ENCODE measurements at regions not wholly inside any gene's neighbourhood (a gene's known extent, or its start where the extent isn't known, plus 50 kb on each side); places are given as distances from the start of the nearest gene placed in this dataset.
A peak's percentile ranks its signal among the peaks of the same experiment; 100 is the strongest.

DNA sequence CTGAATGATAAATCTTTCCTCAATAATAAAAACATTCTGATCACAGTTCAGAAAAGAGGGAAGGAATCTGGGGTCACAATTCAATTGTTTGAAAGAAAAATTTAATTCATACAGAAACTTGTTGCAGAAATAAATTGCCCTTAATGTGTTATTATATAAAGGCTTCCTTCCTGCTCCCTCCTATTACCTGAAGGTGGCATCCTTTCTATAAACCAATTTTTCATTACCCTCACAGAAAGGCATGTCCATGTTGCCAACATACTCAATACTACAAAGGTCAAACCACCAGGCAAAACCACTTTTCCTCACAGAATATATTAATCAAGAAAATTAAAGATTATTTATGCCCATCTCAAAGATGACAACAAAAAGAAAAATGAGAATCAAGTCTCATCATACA, 194.3 kb upstream of the CT83 start:
- ATAC-seq (replicated peaks in 6 of 8): no peak
- H3K4me3 ChIP-seq: no peak overlapping the region

DNA sequence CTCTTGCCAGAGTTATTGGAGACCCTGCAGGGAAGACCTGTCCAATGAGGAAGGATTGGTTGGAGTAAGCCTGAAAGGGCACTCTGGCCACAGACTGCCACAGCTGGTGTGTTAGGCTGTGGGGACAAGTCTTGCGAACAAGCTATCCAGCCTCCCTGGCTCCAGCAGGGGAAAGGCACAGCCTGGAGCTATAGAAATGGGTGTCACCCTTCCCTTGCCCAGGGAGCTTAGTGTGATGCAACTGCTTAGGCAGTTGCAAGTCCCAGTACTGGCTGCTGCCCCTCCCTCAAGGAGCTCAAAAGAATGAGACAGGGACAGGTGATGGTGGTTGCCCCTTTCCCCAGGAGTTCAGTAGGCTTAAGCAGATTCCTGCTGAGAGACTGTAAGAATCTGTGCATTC, 165.7 kb upstream of the CT83 start:
- in situ Hi-C loops (cut with MboI; ENCODE audit: low pct_unique_long_range_greater_than_20kb in 2 of 9, low sequenced_read_pairs in 9 of 9, unreplicated experiment in 9 of 9): no loop called here
- no peak overlapping the region for H3K27ac ChIP-seq
- no peaks in the 10 kb centered on the region for H3K4me1 ChIP-seq (replicated peaks in 1 of 2)
- 83% methylated on average over 1 of the region's 1 CpG; no CpG with 5 or more reads in 9 of the 10 experiments for WGBS, 10 experiments
- no peak overlapping the region for H3K4me3 ChIP-seq
- ATAC-seq (replicated peaks in 6 of 8): peak in 1 of 8 experiments; percentile 73

More for the DNA sequence above, 194.3 kb upstream of the CT83 start:
- Histone ChIP-seq H3K27ac (no peak overlapping the region), H3K4me1 (replicated peaks in 1 of 2) (no peaks in the 10 kb centered on the region)
- in situ Hi-C loops (cut with MboI; ENCODE audit: low pct_unique_long_range_greater_than_20kb in 2 of 9, low sequenced_read_pairs in 9 of 9, unreplicated experiment in 9 of 9): no loop called here

DNA sequence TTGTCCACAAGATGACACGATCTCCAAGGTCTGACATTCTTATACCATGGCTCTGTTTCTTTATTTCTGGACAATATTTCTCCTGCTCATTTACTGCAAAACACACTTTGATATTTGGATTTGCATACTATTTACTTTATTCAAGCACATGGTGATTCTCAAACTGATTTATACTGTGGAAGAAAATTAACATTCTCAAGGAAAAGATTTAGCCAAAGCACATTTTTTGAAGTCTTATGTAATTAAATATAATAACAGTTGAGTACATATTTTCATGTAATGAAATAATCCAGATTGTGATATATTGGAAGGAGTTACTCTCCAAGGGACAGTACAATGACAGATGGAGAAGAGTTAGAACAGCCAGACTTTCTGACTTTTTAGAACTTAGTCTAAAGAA, 155.8 kb upstream of the CT83 start:
- in situ Hi-C loops (cut with MboI; ENCODE audit: low pct_unique_long_range_greater_than_20kb in 2 of 9, low sequenced_read_pairs in 9 of 9, unreplicated experiment in 9 of 9): no loop called here
- no peak for ATAC-seq (replicated peaks in 6 of 8)
- Histone ChIP-seq H3K4me1 (replicated peaks in 1 of 2) (no peaks in the 10 kb centered on the region), H3K4me3 (no peak overlapping the region), H3K27ac (no peak overlapping the region)
- 0 to 100% methylated on average over 1 of the region's 1 CpG; no CpG with 5 or more reads in 8 of the 10 experiments for WGBS, 10 experiments

DNA sequence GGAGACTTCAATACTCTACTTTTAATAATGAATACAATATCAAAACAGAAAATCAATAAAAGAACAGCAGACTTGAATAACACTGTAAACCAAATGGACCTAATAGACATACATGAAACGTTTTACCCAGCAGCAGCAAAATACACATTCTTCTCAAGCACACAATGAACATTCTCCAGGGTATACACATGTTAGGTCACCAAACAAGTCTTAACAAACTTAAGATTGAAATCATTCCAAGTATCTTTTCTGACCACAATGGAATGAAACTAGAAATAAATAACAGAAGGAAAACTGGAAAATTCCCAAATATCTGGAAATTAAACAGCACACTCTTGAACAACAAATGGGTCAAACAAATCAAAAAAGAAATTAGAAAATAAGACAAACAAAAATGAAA, 145.0 kb upstream of the CT83 start:
- no peaks in the 10 kb centered on the region for H3K4me1 ChIP-seq (replicated peaks in 1 of 2)
- no peak overlapping the region for H3K27ac ChIP-seq
- in situ Hi-C loops (cut with MboI; ENCODE audit: low pct_unique_long_range_greater_than_20kb in 2 of 9, low sequenced_read_pairs in 9 of 9, unreplicated experiment in 9 of 9): no loop called here
- WGBS, 10 experiments: 0 to 67% (median 33%) methylated on average over 1 of the region's 1 CpG; no CpG with 5 or more reads in 7 of the 10 experiments
- H3K4me3 ChIP-seq: no peak overlapping the region
- ATAC-seq (replicated peaks in 6 of 8): no peak

DNA sequence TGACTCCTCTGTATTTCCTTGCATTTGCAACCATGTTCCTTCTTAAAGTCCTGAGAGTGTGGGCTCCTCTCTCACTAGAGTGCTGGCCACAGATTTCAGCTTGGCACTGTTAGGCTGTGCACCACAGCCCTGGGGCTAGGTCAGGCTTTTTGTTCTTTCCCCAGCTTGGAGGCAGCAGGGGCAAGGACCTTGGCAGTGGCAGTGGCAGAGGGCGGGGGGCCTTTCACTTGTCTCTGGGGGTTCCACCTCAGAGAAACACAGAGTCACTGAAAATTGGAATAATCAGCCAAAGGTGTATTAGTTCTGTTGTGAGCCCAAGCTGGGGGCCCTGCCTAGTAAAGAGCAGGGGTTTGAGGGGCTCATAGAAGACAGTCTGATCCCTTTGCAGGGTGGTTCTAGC, 142.8 kb upstream of the CT83 start:
- Histone ChIP-seq H3K4me3 (no peak overlapping the region), H3K4me1 (replicated peaks in 1 of 2) (no peaks in the 10 kb centered on the region), H3K27ac (no peak overlapping the region)
- ATAC-seq (replicated peaks in 6 of 8): no peak
- in situ Hi-C loops (cut with MboI; ENCODE audit: low pct_unique_long_range_greater_than_20kb in 2 of 9, low sequenced_read_pairs in 9 of 9, unreplicated experiment in 9 of 9): no loop called here
- WGBS, 10 experiments: 0% methylated on average over 1 of the region's 1 CpG; no CpG with 5 or more reads in 9 of the 10 experiments

DNA sequence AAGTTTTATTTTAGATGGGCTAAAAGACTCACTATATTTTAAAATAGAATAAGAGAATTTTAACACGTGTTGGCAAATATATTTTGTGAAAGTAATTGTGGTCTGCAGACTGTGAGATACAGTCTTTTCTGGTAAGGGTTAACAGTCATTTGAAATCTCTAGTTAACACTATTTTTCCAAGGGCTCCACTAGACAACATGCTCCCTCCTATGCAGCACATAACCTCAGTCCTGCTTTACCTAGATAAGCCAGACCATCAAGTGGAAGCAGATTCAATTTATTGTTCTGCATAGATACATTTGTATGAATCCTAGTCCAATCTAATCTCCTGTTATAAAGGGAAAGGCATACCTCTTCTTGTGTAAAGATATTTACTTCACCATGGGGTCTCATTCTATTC, 133.2 kb upstream of the CT83 start:
- 0 to 80% (median 42%) methylated on average over 1 of the region's 1 CpG; no CpG with 5 or more reads in 7 of the 10 experiments for WGBS, 10 experiments
- no peak overlapping the region for H3K4me3 ChIP-seq
- in situ Hi-C loops (cut with MboI; ENCODE audit: low pct_unique_long_range_greater_than_20kb in 2 of 9, low sequenced_read_pairs in 9 of 9, unreplicated experiment in 9 of 9): no loop called here
- no peaks in the 10 kb centered on the region for H3K4me1 ChIP-seq (replicated peaks in 1 of 2)
- no peak overlapping the region for H3K27ac ChIP-seq
- no peak for ATAC-seq (replicated peaks in 6 of 8)
